ENCODE measurements at regions not wholly inside any gene's neighbourhood (a gene's known extent, or its start where the extent isn't known, plus 50 kb on each side); places are given as distances from the start of the nearest gene placed in this dataset.

DNA sequence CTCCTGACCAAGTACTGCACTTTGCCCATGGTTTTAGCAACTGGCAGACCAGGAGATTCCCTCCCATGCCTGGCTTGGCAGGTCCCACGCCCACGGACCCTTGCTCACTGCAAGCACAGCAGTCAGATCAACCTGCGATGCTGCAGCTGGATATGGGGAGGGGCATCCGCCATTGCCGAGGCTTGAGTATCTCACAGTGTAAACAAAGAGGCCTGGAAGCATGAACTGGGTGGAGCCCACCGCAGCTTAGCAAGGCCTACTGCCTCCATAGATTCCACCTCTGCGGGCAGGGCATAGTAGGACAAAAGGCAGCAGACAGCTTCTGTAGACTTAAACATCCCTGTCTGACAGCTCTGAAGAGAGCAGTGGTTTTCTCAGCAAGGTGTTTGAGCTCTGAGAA lies 479.8 kb downstream of the FUT8 start:
- DNase-seq: no peak
- Histone ChIP-seq H3K4me3 (replicated peaks in 1 of 3) (no peak overlapping the region), H3K27me3 (no peaks in the 10 kb centered on the region), H3K36me3 (no peaks in the 10 kb centered on the region), H3K4me1 (no peaks in the 10 kb centered on the region), H3K9me3 (no peaks in the 10 kb centered on the region), H3K27ac (no peak overlapping the region)
- WGBS, 2 donors: 53 to 61% methylated on average over 2 to 6 of the region's 7 CpGs
- TF ChIP-seq, protein P1, sequence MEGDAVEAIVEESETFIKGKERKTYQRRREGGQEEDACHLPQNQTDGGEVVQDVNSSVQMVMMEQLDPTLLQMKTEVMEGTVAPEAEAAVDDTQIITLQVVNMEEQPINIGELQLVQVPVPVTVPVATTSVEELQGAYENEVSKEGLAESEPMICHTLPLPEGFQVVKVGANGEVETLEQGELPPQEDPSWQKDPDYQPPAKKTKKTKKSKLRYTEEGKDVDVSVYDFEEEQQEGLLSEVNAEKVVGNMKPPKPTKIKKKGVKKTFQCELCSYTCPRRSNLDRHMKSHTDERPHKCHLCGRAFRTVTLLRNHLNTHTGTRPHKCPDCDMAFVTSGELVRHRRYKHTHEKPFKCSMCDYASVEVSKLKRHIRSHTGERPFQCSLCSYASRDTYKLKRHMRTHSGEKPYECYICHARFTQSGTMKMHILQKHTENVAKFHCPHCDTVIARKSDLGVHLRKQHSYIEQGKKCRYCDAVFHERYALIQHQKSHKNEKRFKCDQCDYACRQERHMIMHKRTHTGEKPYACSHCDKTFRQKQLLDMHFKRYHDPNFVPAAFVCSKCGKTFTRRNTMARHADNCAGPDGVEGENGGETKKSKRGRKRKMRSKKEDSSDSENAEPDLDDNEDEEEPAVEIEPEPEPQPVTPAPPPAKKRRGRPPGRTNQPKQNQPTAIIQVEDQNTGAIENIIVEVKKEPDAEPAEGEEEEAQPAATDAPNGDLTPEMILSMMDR (IDR thresholded peaks at IDR 0.05): no peak
- no peak for TF ChIP-seq POLR2A (IDR thresholded peaks at IDR 0.05)
- intact Hi-C loops (cut with DNase I): no loop called here

DNA sequence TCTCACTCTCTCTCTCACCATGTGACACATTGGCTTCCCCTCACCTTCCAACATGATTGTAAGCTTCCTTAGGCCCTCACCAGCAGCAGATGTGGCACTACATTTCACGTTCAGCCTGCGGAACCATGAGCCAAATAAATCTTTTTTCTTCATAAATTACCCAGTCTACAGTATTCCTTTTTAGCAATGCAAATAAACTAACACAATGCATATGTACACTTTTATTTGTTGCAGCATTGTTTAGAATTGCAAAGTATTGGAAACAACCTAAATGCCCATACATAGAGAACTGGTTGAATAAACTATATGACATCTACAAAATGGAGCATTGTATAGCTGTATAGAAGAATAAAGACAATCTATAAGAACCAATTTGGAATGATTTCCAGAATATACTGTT lies 487.6 kb downstream of the FUT8 start:
- Histone ChIP-seq H3K27ac (no peak overlapping the region), H3K4me1 (no peaks in the 10 kb centered on the region), H3K36me3 (no peaks in the 10 kb centered on the region), H3K27me3 (no peaks in the 10 kb centered on the region), H3K4me3 (replicated peaks in 1 of 3) (no peak overlapping the region), H3K9me3 (no peaks in the 10 kb centered on the region)
- DNase-seq: no peak
- WGBS, 2 donors: 87 to 90% methylated on average over 2 of the region's 2 CpGs
- TF ChIP-seq POLR2A (IDR thresholded peaks at IDR 0.05): no peak
- TF ChIP-seq, protein P1 (IDR thresholded peaks at IDR 0.05): no peak
- intact Hi-C loops (cut with DNase I): no loop called here

DNA sequence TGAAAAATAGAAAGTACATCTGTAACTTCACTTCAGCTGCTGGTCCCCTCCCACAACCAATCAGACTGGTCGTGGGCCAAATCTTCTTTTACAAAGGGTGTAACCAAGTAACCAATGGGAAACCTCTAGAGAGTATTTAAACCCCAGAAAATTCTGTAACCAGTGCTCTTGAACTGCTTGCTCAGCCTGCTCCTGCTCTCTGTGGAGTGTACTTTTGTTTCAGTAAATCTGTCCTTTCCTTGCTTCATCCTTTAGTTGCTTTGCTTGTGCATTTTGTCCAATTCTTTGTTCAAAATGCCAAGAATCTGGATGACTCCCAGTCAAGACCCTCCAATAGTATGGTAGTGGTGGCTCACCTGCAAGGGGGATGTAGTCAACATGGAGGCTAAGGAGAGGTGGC lies 489.1 kb downstream of the FUT8 start:
- Histone ChIP-seq H3K4me3 (replicated peaks in 1 of 3) (no peak overlapping the region), H3K36me3 (no peaks in the 10 kb centered on the region), H3K27me3 (no peaks in the 10 kb centered on the region), H3K4me1 (no peaks in the 10 kb centered on the region), H3K9me3 (no peaks in the 10 kb centered on the region), H3K27ac (no peak overlapping the region)
- 42 to 71% methylated on average over 1 of the region's 1 CpG for WGBS, 2 donors
- intact Hi-C loops (cut with DNase I): no loop called here
- no peak for TF ChIP-seq POLR2A (IDR thresholded peaks at IDR 0.05)
- TF ChIP-seq, protein P1 (IDR thresholded peaks at IDR 0.05): no peak
- DNase-seq: no peak

DNA sequence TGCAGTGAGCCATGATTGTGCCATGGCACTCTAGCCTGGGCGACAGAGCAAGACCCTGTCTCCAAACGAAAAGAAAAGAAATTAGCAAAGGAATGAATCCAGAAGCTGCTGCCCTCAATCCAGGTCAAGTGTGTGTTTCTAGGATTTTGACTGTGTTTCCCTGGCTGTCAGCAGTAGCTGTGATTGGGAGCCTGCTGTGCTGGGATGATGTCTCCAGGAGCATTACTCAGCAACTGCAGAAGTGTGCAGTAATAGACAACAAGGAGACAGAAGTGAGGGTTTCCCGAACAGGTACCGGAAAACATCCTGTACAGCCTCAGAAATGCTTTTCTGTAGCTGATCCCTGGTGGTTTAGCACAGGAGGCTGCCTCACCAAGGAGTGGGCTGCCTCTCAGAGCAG lies 492.5 kb downstream of the FUT8 start:
- WGBS, 2 donors: 75% methylated on average over 4 of the region's 4 CpGs
- no peaks in the 10 kb centered on the region for H3K4me1 ChIP-seq
- H3K9me3 ChIP-seq: no peaks in the 10 kb centered on the region
- H3K4me3 ChIP-seq (replicated peaks in 1 of 3): no peak overlapping the region
- intact Hi-C loops (cut with DNase I): no loop called here
- no peak for TF ChIP-seq POLR2A (IDR thresholded peaks at IDR 0.05)
- TF ChIP-seq, protein P1 (IDR thresholded peaks at IDR 0.05): no peak
- H3K27ac ChIP-seq: no peak overlapping the region
- no peak for DNase-seq
- no peaks in the 10 kb centered on the region for H3K27me3 ChIP-seq
- H3K36me3 ChIP-seq: no peaks in the 10 kb centered on the region

DNA sequence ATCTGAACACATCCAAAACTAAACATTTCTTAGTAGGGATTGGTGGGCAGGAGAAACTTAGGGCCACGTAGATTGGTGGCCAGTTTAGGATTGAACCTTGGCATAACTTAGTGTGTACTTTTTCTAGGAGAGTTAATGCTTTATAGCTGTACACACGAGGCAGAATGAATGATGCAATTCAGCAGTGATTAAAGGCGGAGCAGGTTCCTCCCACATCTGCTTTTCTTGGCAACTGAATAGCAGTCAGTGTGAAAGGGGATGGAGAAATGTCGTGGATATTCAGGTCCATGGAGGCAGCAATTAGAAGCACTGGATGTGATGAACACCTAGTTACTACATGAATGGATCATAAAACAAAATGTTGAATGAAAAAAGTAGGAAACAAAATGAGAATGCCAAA lies 493.8 kb downstream of the FUT8 start:
- no peaks in the 10 kb centered on the region for H3K27me3 ChIP-seq
- H3K4me1 ChIP-seq: no peaks in the 10 kb centered on the region
- H3K36me3 ChIP-seq: no peaks in the 10 kb centered on the region
- intact Hi-C loops (cut with DNase I): no loop called here
- TF ChIP-seq POLR2A (IDR thresholded peaks at IDR 0.05): no peak
- TF ChIP-seq, protein P1 (IDR thresholded peaks at IDR 0.05): no peak
- H3K4me3 ChIP-seq (replicated peaks in 1 of 3): no peak overlapping the region
- H3K9me3 ChIP-seq: no peaks in the 10 kb centered on the region
- DNase-seq: no peak
- 69 to 70% methylated on average over 4 of the region's 4 CpGs for WGBS, 2 donors
- H3K27ac ChIP-seq: no peak overlapping the region

All from thyroid gland (tissue), 4 donors.